ENCODE measurements at regions not wholly inside any gene's neighbourhood (a gene's known extent, or its start where the extent isn't known, plus 50 kb on each side); places are given as distances from the start of the nearest gene placed in this dataset.

- TF ChIP-seq DPF2 (CRISPR knock-in tag; IDR thresholded peaks at IDR 0.05; ENCODE audit: borderline replicate concordance, low read depth) = no peak
- no peak for TF ChIP-seq ATF5 (CRISPR knock-in tag; IDR thresholded peaks at IDR 0.05; ENCODE audit: low read depth)
- TF ChIP-seq HMGA1 (CRISPR knock-in tag; conservative IDR thresholded peaks at IDR 0.05) = no peak
- TF ChIP-seq RBFOX2 (IDR thresholded peaks at IDR 0.05; ENCODE audit: low read depth, low read length) = no peak
- TF ChIP-seq CCAR2 (optimal IDR thresholded peaks at IDR 0.05; ENCODE audit: low read depth, low read length) = no peak
- TF ChIP-seq FOXO4 (CRISPR knock-in tag; conservative IDR thresholded peaks at IDR 0.05) = no peak
- TF ChIP-seq ZBTB40 (IDR thresholded peaks at IDR 0.05) = no peak
- no peak for TF ChIP-seq ZBTB40 (CRISPR knock-in tag; IDR thresholded peaks at IDR 0.05)
- no peak for TF ChIP-seq NFE2L1 (CRISPR knock-in tag; IDR thresholded peaks at IDR 0.05; ENCODE audit: borderline replicate concordance)
- no peak for TF ChIP-seq CTCF (CRISPR knock-in tag; IDR thresholded peaks at IDR 0.05)
- no peak for TF ChIP-seq ZNF18 (CRISPR knock-in tag; IDR thresholded peaks at IDR 0.05; ENCODE audit: insufficient replicate concordance)
- TF ChIP-seq KLF16 (CRISPR knock-in tag; IDR thresholded peaks at IDR 0.05) = no peak
- TF ChIP-seq PLSCR1 (CRISPR knock-in tag; IDR thresholded peaks at IDR 0.05; ENCODE audit: borderline replicate concordance) = no peak
- no peak for TF ChIP-seq ZNF343 (CRISPR knock-in tag; IDR thresholded peaks at IDR 0.05)
These were observed 73.4 kb downstream of the RPRM start for GRCh38 chr2:153405196-153405595.

Data from HepG2 (cell line).